ENCODE measurements at regions not wholly inside any gene's neighbourhood (a gene's known extent, or its start where the extent isn't known, plus 50 kb on each side); places are given as distances from the start of the nearest gene placed in this dataset.

GRCh38 chr2:65488527-65488926 is 56.1 kb upstream of the SPRED2 start:
- DNase-seq = no peak
- no peaks in the 10 kb centered on the region for H3K36me3 Mint-ChIP-seq
- peaks cover 15 to 16% of the 10 kb centered on the region in 2 donors for H3K9me3 ChIP-seq (replicated peaks in 1 of 2; ENCODE audit: control insufficient read depth in 1 of 2, insufficient read depth in 1 of 2, low read length in 2 of 2)
- no peaks in the 10 kb centered on the region for H3K79me2 ChIP-seq (ENCODE audit: insufficient read depth, low read length)
- H3K4me1 ChIP-seq (ENCODE audit: control insufficient read depth in 1 of 2, insufficient read depth in 2 of 2, low read length in 2 of 2) = no peaks in the 10 kb centered on the region
- no peak overlapping the region for H3K4me3 Mint-ChIP-seq
- 90% methylated on average over 3 of the region's 3 CpGs for WGBS (ENCODE audit: insufficient coverage)
- H3K27me3 ChIP-seq (ENCODE audit: control insufficient read depth in 2 of 2, insufficient read depth in 2 of 2, low read length in 2 of 2) = no peaks in the 10 kb centered on the region
- no peaks in the 10 kb centered on the region for H4K20me1 ChIP-seq (ENCODE audit: insufficient read depth, low read length)
- H3K27me3 Mint-ChIP-seq (ENCODE audit: low read depth in 3 of 3) = peaks cover 0 to 10% (median 4%) of the 10 kb centered on the region in 3 donors
- intact Hi-C loops (cut with micrococcal nuclease) = no loop called here
- H3K27ac ChIP-seq (ENCODE audit: low read depth in 1 of 2, low read length in 2 of 2) = no peak overlapping the region
- no peak for TF ChIP-seq CTCF (IDR thresholded peaks at IDR 0.05)
- H3K27ac Mint-ChIP-seq = no peak overlapping the region
- H3K4me1 Mint-ChIP-seq = no peaks in the 10 kb centered on the region
- peaks cover 10 to 32% (median 23%) of the 10 kb centered on the region in 7 donors for H3K9me3 Mint-ChIP-seq
- no peak overlapping the region for H3K9ac ChIP-seq (ENCODE audit: insufficient read depth, low read length, poor library complexity, severe bottlenecking)
- no peak overlapping the region for H3K4me2 ChIP-seq (replicated peaks; ENCODE audit: extremely low read depth, low read length, poor library complexity, severe bottlenecking)
- H3K4me3 ChIP-seq (replicated peaks in 1 of 3; ENCODE audit: low read depth in 2 of 3, low read length in 3 of 3) = no peak overlapping the region
- no peak overlapping the region for H2AFZ ChIP-seq (ENCODE audit: insufficient read depth, low read depth, low read length, poor library complexity, severe bottlenecking)
- H3K36me3 ChIP-seq (replicated peaks in 1 of 2; ENCODE audit: control insufficient read depth in 1 of 2, insufficient read depth in 2 of 2, low read length in 2 of 2) = no peaks in the 10 kb centered on the region

DNA sequence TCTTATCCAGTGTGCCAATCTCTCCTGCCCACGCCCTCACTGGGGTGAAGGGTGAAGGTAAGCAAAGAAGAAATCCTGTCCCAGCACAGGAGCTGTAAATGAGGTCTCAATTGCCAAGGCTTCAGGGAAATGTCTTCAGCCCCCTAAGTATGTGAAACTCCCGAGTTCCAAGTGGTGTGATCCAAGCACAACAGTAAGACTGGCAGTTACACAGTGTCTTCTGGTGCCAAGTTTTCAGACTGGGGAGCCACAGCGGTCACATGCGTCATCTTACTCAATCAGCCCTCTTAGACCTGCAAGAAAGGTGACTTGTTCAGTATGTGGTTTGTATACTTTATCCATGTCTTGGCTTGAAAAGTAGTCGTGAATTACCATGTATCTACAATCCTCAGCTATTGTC is 55.0 kb upstream of the SPRED2 start:
- Histone ChIP-seq H3K27me3 (ENCODE audit: control insufficient read depth in 2 of 2, insufficient read depth in 2 of 2, low read length in 2 of 2) (no peaks in the 10 kb centered on the region), H3K79me2 (ENCODE audit: insufficient read depth, low read length) (no peaks in the 10 kb centered on the region), H3K4me1 (ENCODE audit: control insufficient read depth in 1 of 2, insufficient read depth in 2 of 2, low read length in 2 of 2) (no peaks in the 10 kb centered on the region), H3K4me2 (replicated peaks; ENCODE audit: extremely low read depth, low read length, poor library complexity, severe bottlenecking) (no peak overlapping the region), H3K36me3 (replicated peaks in 1 of 2; ENCODE audit: control insufficient read depth in 1 of 2, insufficient read depth in 2 of 2, low read length in 2 of 2) (no peaks in the 10 kb centered on the region), H3K27ac (ENCODE audit: low read depth in 1 of 2, low read length in 2 of 2) (no peak overlapping the region), H4K20me1 (ENCODE audit: insufficient read depth, low read length) (no peaks in the 10 kb centered on the region), H3K4me3 (replicated peaks in 1 of 3; ENCODE audit: low read depth in 2 of 3, low read length in 3 of 3) (no peak overlapping the region), H3K9me3 (replicated peaks in 1 of 2; ENCODE audit: control insufficient read depth in 1 of 2, insufficient read depth in 1 of 2, low read length in 2 of 2) (peaks cover 15 to 16% of the 10 kb centered on the region in 2 donors), H3K9ac (ENCODE audit: insufficient read depth, low read length, poor library complexity, severe bottlenecking) (no peak overlapping the region), H2AFZ (ENCODE audit: insufficient read depth, low read depth, low read length, poor library complexity, severe bottlenecking) (no peak overlapping the region)
- 100% methylated on average over 1 of the region's 5 CpGs for WGBS (ENCODE audit: insufficient coverage)
- no peaks in the 10 kb centered on the region for H3K4me1 Mint-ChIP-seq
- H3K4me3 Mint-ChIP-seq = no peak overlapping the region
- H3K36me3 Mint-ChIP-seq = no peaks in the 10 kb centered on the region
- peaks cover 0 to 10% (median 4%) of the 10 kb centered on the region in 3 donors for H3K27me3 Mint-ChIP-seq (ENCODE audit: low read depth in 3 of 3)
- H3K9me3 Mint-ChIP-seq = peaks cover 10 to 32% (median 23%) of the 10 kb centered on the region in 7 donors
- no peak for TF ChIP-seq CTCF (IDR thresholded peaks at IDR 0.05)
- DNase-seq = no peak
- intact Hi-C loops (cut with micrococcal nuclease) = no loop called here
- H3K27ac Mint-ChIP-seq = no peak overlapping the region

Measured in CD14-positive monocyte (primary cell).